ENCODE measurements at regions not wholly inside any gene's neighbourhood (a gene's known extent, or its start where the extent isn't known, plus 50 kb on each side); places are given as distances from the start of the nearest gene placed in this dataset.

GRCh38 chr2:3942841-3943240, 239.5 kb downstream of the DCDC2C start:
- TF ChIP-seq SIN3A (IDR thresholded peaks at IDR 0.05; ENCODE audit: borderline replicate concordance, insufficient read depth, low read length), result no peak
- TF ChIP-seq TAF1 (IDR thresholded peaks at IDR 0.05; ENCODE audit: borderline replicate concordance, insufficient read depth, low read length), result no peak
- no peak for TF ChIP-seq FOXP2 (optimal IDR thresholded peaks at IDR 0.05; ENCODE audit: borderline replicate concordance, extremely low read depth, extremely low read length, insufficient read depth)
- TF ChIP-seq REST (IDR thresholded peaks at IDR 0.05; ENCODE audit: insufficient read depth in 1 of 2, low read depth in 2 of 2, low read length in 2 of 2), result no peak
- TF ChIP-seq POLR2AphosphoS5 (IDR thresholded peaks at IDR 0.05; ENCODE audit: low read depth, low read length), result no peak

- TF ChIP-seq TAF1 (IDR thresholded peaks at IDR 0.05; ENCODE audit: borderline replicate concordance, insufficient read depth, low read length) (no peak), FOXP2 (optimal IDR thresholded peaks at IDR 0.05; ENCODE audit: borderline replicate concordance, extremely low read depth, extremely low read length, insufficient read depth) (no peak), SIN3A (IDR thresholded peaks at IDR 0.05; ENCODE audit: borderline replicate concordance, insufficient read depth, low read length) (no peak), REST (IDR thresholded peaks at IDR 0.05; ENCODE audit: insufficient read depth in 1 of 2, low read depth in 2 of 2, low read length in 2 of 2) (no peak), POLR2AphosphoS5 (IDR thresholded peaks at IDR 0.05; ENCODE audit: low read depth, low read length) (no peak)
Observed at GRCh38 chr2:3944071-3944470, 240.7 kb downstream of the DCDC2C start.

GRCh38 chr2:3944841-3945240, 241.5 kb downstream of the DCDC2C start:
- TF ChIP-seq FOXP2 (optimal IDR thresholded peaks at IDR 0.05; ENCODE audit: borderline replicate concordance, extremely low read depth, extremely low read length, insufficient read depth), result no peak
- no peak for TF ChIP-seq REST (IDR thresholded peaks at IDR 0.05; ENCODE audit: insufficient read depth in 1 of 2, low read depth in 2 of 2, low read length in 2 of 2)
- no peak for TF ChIP-seq TAF1 (IDR thresholded peaks at IDR 0.05; ENCODE audit: borderline replicate concordance, insufficient read depth, low read length)
- TF ChIP-seq POLR2AphosphoS5 (IDR thresholded peaks at IDR 0.05; ENCODE audit: low read depth, low read length), result no peak
- TF ChIP-seq SIN3A (IDR thresholded peaks at IDR 0.05; ENCODE audit: borderline replicate concordance, insufficient read depth, low read length), result no peak

GRCh38 chr2:3948191-3948590, 244.8 kb downstream of the DCDC2C start:
- TF ChIP-seq SIN3A (IDR thresholded peaks at IDR 0.05; ENCODE audit: borderline replicate concordance, insufficient read depth, low read length) (no peak), TAF1 (IDR thresholded peaks at IDR 0.05; ENCODE audit: borderline replicate concordance, insufficient read depth, low read length) (no peak), POLR2AphosphoS5 (IDR thresholded peaks at IDR 0.05; ENCODE audit: low read depth, low read length) (no peak), FOXP2 (optimal IDR thresholded peaks at IDR 0.05; ENCODE audit: borderline replicate concordance, extremely low read depth, extremely low read length, insufficient read depth) (no peak), REST (IDR thresholded peaks at IDR 0.05; ENCODE audit: insufficient read depth in 1 of 2, low read depth in 2 of 2, low read length in 2 of 2) (no peak)
